SU-DHL-6 (cell line): ENCODE measurements at regions not wholly inside any gene's neighbourhood (a gene's known extent, or its start where the extent isn't known, plus 50 kb on each side); places are given as distances from the start of the nearest gene placed in this dataset.

Experiments used
- EZH2phosphoT487 ChIP-seq: fragments of 200-600 bp; sonication (generic), shearing (Covaris generic); conservative IDR thresholded peaks from 2 replicates; pipeline ENCODE4 v1.6.1; 2018; ENCODE audit warnings: mild to moderate bottlenecking, antibody characterized with exemption, low read length, moderate library complexity, mixed read lengths
- TF ChIP-seq, protein P1 (sequence below): fragments of 200-600 bp; sonication (generic); IDR thresholded peaks from one replicate; pipeline ENCODE4 v1.5.1; 2017; ENCODE audit warnings: antibody characterized with exemption, mild to moderate bottlenecking, low read length, moderate library complexity; ENCODE audit not compliant: insufficient read depth, poor library complexity, severe bottlenecking

DNA sequence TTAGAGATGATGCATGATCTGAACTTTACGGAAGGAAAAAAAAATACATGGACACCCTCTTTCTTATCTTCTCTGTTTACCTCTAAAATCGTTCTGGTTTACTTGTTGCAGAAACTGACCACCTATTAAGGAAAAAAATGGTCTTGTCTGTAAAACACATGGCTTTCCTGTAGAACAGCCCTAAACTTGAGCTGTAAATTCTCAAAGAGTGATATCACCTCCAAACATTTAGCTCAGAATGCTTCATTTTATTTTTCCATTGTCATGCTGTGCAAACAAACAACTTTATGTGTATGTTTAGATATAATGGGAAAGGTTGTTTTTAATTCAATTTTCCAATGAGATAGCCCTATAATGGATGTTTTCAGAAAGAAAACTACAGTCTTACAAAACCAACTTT lies 237.4 kb upstream of the NR2F2 start:
- TF ChIP-seq, protein P1, sequence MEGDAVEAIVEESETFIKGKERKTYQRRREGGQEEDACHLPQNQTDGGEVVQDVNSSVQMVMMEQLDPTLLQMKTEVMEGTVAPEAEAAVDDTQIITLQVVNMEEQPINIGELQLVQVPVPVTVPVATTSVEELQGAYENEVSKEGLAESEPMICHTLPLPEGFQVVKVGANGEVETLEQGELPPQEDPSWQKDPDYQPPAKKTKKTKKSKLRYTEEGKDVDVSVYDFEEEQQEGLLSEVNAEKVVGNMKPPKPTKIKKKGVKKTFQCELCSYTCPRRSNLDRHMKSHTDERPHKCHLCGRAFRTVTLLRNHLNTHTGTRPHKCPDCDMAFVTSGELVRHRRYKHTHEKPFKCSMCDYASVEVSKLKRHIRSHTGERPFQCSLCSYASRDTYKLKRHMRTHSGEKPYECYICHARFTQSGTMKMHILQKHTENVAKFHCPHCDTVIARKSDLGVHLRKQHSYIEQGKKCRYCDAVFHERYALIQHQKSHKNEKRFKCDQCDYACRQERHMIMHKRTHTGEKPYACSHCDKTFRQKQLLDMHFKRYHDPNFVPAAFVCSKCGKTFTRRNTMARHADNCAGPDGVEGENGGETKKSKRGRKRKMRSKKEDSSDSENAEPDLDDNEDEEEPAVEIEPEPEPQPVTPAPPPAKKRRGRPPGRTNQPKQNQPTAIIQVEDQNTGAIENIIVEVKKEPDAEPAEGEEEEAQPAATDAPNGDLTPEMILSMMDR, result no peak
- no peak for TF ChIP-seq EZH2phosphoT487
